GM13976 (cell line): ENCODE measurements at regions not wholly inside any gene's neighbourhood (a gene's known extent, or its start where the extent isn't known, plus 50 kb on each side); places are given as distances from the start of the nearest gene placed in this dataset.

Source experiments
- DNase-seq: peaks from one replicate; pipeline ENCODE4 v3.0.0; 2012; ENCODE audit warnings: low spot score
- CTCF ChIP-seq: IDR thresholded peaks from 2 replicates; pipeline ENCODE4 v1.5.1; 2012; ENCODE audit warnings: borderline replicate concordance, mild to moderate bottlenecking; ENCODE audit not compliant: insufficient read depth; ENCODE audit errors: extremely low read depth, missing control alignments, control extremely low read depth
- in situ Hi-C: fragments of 300-500 bp; cut with MboI; formaldehyde crosslinking; loops from one replicate; pipeline ENCODE4 v1.12.0; 2022; ENCODE audit warnings: low sequenced_read_pairs, mixed read lengths, inconsistent platforms; ENCODE audit not compliant: unreplicated experiment

DNA sequence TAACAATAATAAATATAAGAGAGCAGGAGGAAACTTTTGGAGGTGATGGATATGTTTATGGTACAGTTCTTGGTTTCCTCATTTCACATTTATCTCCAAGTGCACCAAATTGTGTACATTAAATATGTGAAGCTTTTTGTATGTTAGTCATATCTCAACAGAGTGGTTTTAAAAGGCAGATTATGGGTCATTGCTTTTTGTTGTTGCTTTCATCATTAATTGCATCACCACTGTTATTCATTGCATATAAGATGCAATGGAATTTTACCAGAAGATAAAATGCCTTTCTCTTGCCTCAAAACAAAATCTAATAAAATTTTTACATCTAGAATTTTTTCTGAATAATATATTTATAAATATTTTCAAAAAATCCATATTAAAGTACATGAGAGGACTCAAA, 1198.9 kb upstream of the GBE1 start:
- no peak for DNase-seq
- TF ChIP-seq CTCF, result no peak
- in situ Hi-C loops, result no loop called here

GRCh38 chr3:82957696-82958095, 1196.3 kb upstream of the GBE1 start:
- DNase-seq, result no peak
- TF ChIP-seq CTCF, result no peak
- in situ Hi-C loops, result no loop called here

- TF ChIP-seq CTCF, result no peak
These were observed 1195.6 kb upstream of the GBE1 start for GRCh38 chr3:82957079-82957478.

DNA sequence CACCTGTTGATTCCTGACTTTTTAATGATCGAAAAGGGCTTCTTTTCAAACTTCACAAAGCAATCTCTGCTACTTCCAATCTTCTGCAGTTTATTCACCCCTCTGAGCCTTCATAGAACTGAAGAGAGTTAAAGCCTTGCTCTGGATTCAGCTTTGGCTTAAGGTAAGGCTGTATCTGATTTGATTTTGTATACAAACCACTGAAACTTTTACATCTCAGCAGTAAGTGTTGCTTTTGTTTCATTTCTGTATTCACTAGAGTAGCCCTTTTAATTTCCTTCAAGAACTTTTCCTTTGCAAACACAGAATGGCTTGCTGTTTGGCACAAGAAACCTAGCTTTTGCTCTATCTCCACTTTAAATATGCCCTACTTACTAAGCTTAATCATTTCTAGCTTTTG, 1193.0 kb upstream of the GBE1 start:
- in situ Hi-C loops, result no loop called here
- TF ChIP-seq CTCF, result no peak
- DNase-seq, result no peak

More at GRCh38 chr3:82957079-82957478, 1195.6 kb upstream of the GBE1 start:
- in situ Hi-C loops, result no loop called here
- DNase-seq, result no peak

DNA sequence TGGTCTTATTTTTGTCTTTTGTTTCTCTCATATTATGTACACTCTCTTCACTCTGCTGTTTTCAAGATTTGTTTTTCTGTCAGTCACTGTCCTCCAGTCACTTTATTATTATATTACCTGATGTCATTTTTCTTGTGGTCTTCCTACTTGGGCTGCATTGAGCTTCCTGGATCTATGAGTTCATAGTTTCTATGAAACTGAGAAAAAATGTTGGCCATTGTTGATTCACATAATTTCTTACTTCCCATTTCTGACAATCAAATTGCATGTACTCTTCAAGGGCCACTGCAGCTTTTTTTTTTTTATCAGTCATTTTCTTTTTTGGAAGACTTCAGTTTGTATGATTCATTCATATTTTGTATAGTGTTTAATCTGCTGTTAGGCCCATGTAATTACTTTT, 1180.6 kb upstream of the GBE1 start:
- no peak for TF ChIP-seq CTCF
- in situ Hi-C loops, result no loop called here
- DNase-seq, result peak; percentile 15

DNA sequence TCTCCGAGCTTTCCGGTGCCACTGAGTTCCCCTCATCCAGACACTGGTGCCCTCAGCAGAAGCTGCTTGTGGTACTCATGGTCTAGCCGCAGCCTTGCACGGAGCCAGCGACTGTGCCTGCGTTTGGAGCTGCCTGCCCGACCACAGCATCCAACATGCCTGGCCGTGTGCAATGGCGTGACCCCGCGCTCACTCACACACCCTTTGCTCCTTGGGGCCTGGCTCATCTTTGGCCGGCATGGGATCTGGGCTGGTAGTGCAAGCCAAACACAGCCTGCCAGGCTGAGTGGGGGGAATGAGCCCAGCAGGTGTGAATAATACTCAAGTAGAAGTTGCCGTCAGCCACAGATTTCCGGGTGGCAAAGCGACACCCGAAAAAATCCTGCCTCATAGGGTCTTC, 1178.7 kb upstream of the GBE1 start:
- TF ChIP-seq CTCF, result no peak
- DNase-seq, result no peak
- in situ Hi-C loops, result no loop called here
